Endothelial cell (in vitro differentiated cells): ENCODE measurements at regions not wholly inside any gene's neighbourhood (a gene's known extent, or its start where the extent isn't known, plus 50 kb on each side); places are given as distances from the start of the nearest gene placed in this dataset.

ENCODE experiments used
- DNase-seq: peaks from one replicate; pipeline ENCODE4 v3.0.0; 2021; ENCODE audit warnings: low spot score
- H3K27ac Mint-ChIP-seq: one replicate; pipeline ENCODE4 v1.8.0; 2021; ENCODE audit warnings: mixed read lengths, inconsistent platforms; ENCODE audit not compliant: unreplicated experiment
- H3K27me3 Mint-ChIP-seq: one replicate; pipeline ENCODE4 v1.8.0; 2021; ENCODE audit warnings: mild to moderate bottlenecking, moderate library complexity, mixed read lengths, inconsistent platforms; ENCODE audit not compliant: unreplicated experiment
- H3K36me3 Mint-ChIP-seq: one replicate; pipeline ENCODE4 v1.8.0; 2021; ENCODE audit warnings: mild to moderate bottlenecking, low read depth, mixed read lengths, inconsistent platforms; ENCODE audit not compliant: unreplicated experiment
- H3K4me1 Mint-ChIP-seq: one replicate; pipeline ENCODE4 v1.8.0; 2021; ENCODE audit warnings: mild to moderate bottlenecking, mixed read lengths, inconsistent platforms; ENCODE audit not compliant: unreplicated experiment
- H3K4me3 Mint-ChIP-seq: one replicate; pipeline ENCODE4 v1.8.0; 2021; ENCODE audit warnings: mild to moderate bottlenecking, mixed read lengths, inconsistent platforms; ENCODE audit not compliant: unreplicated experiment
- H3K9me3 Mint-ChIP-seq: one replicate; pipeline ENCODE4 v1.8.0; 2021; ENCODE audit warnings: mixed read lengths, inconsistent platforms; ENCODE audit not compliant: unreplicated experiment
- TF ChIP-seq, protein P1 (sequence below): fragments of 200-600 bp; sonication (generic); IDR thresholded peaks from one replicate; pipeline ENCODE4 v1.5.0; 2021; ENCODE audit warnings: antibody characterized with exemption; ENCODE audit not compliant: unreplicated experiment

DNA sequence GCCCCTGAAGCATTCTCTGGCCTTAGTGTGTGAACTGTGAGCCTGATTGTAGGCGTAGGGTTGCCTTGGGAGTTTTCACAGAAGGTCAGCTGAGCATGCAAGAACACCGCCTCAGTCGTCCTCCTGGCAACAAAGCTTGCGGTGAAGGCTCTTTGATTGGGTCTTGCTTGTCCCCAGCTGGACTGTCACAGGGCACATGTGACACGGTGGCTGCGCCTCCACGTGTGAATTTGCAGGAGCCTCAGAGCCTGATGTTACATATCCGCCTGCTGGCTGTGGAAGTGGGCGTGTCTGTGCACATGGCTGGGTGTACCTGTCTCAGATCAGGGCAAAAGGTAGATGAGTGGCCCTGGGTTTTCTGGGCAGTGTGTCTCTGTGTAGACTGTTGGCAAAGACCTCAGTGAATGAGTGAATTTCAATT, 228.7 kb downstream of the HAUS1 start:
- TF ChIP-seq, protein P1, sequence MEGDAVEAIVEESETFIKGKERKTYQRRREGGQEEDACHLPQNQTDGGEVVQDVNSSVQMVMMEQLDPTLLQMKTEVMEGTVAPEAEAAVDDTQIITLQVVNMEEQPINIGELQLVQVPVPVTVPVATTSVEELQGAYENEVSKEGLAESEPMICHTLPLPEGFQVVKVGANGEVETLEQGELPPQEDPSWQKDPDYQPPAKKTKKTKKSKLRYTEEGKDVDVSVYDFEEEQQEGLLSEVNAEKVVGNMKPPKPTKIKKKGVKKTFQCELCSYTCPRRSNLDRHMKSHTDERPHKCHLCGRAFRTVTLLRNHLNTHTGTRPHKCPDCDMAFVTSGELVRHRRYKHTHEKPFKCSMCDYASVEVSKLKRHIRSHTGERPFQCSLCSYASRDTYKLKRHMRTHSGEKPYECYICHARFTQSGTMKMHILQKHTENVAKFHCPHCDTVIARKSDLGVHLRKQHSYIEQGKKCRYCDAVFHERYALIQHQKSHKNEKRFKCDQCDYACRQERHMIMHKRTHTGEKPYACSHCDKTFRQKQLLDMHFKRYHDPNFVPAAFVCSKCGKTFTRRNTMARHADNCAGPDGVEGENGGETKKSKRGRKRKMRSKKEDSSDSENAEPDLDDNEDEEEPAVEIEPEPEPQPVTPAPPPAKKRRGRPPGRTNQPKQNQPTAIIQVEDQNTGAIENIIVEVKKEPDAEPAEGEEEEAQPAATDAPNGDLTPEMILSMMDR, result no peak
- Mint-ChIP-seq H3K4me3 (peak overlapping the region; percentile 82), H3K27me3 (peaks cover 11% of the 10 kb centered on the region), H3K27ac (no peak overlapping the region), H3K4me1 (peaks cover 26% of the 10 kb centered on the region), H3K9me3 (no peaks in the 10 kb centered on the region), H3K36me3 (peaks cover 5% of the 10 kb centered on the region)
- DNase-seq, result no peak

DNA sequence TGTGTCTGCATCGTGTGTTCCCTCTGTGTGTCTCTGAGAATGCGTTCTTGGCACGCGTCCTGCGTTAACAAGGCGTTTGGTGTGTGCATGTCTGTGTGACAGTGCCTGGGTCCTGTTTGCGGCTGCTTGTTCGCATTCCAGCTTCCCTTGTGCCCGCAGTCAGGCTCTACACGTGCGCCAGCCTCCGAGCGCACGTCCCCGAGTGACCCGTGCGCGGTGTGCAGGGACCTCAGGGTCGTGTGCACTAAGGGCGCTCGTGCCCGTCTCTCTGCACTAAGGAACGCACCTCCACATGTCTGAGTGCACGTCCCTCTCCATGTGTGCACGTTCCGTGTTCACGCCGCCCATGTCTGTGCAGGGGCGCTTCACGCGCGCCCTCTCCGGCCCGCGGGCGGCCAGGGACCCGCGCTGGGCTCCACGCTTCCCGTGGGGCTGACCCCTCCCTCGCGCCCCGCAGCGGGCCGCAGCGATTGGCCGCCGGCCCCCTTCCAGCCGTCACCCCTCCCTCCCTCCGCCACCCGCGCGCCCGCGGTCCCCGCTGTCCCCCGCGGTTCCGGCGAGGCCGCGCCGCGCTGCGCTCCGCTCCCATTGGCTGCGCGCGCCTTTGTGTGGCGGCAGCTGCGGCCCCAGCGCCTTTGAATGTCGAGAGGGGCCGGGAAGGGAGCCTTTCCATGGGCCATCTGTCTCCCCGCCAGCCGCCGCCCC, 229.4 kb downstream of the HAUS1 start:
- Mint-ChIP-seq H3K4me3 (peak overlapping the region; percentile 82), H3K36me3 (peaks cover 5% of the 10 kb centered on the region), H3K27me3 (peaks cover 11% of the 10 kb centered on the region), H3K27ac (no peak overlapping the region), H3K9me3 (no peaks in the 10 kb centered on the region), H3K4me1 (peaks cover 31% of the 10 kb centered on the region)
- TF ChIP-seq, protein P1, result no peak
- peak; percentile 18 for DNase-seq

DNA sequence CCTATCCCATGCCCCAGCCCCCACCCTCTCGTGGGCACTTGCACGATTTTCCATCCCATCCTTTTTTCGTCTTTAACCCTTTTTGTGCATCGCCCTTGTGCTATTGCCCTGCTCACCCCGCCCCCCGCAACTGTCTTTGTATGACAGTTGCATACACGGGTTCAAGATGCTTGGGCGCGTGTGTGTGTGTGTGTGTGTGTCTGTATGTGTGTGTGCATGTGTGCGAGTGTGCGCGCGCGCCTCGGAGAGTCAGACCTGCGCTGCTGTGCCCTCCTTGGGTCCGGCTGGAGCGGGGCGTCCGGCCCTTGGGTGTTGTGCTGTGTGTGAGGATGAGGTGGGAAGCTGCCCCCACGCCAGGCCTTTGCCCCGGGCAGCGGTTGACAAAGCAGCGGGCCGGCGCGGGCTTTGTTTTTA, 230.7 kb downstream of the HAUS1 start:
- DNase-seq, result peak; percentile 15
- Mint-ChIP-seq H3K27ac (peak overlapping the region; percentile 68), H3K9me3 (no peaks in the 10 kb centered on the region), H3K36me3 (peaks cover 5% of the 10 kb centered on the region), H3K4me3 (peak overlapping the region; percentile 96), H3K4me1 (peaks cover 36% of the 10 kb centered on the region), H3K27me3 (peaks cover 11% of the 10 kb centered on the region)
- TF ChIP-seq, protein P1, result no peak

DNA sequence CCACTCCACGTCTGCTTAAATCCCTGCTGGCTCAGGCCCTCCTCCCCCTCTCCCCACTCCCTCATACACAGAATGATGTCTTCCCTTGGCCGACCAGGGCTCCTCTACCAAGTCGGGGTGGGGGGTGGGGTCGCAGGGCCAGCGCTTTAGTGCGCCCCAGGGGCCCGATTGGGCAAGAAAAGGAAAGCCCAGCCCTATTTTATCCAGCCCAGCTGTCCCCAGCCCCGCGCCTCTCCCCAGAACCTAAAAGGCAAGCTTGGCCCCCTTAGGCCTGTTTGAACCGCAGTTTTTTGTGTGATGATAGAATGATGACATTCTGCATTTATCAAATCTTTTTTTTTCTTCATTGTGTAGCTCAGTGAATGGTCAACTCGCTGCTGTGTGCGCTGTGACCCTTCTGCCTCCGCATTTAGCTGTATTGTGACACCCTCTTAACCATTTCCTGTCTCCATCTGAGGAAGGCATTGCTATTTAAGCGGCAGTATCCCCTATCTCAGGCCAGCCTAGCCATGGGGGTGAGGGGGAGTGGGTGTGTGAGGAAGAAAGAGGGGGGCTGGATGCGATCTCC, 231.4 kb downstream of the HAUS1 start:
- Mint-ChIP-seq H3K4me1 (peaks cover 36% of the 10 kb centered on the region), H3K27ac (no peak overlapping the region), H3K27me3 (peaks cover 11% of the 10 kb centered on the region)

More for the DNA sequence above, 231.4 kb downstream of the HAUS1 start:
- H3K36me3 Mint-ChIP-seq, result peaks cover 5% of the 10 kb centered on the region
- TF ChIP-seq, protein P1, result no peak
- H3K9me3 Mint-ChIP-seq, result no peaks in the 10 kb centered on the region
- peak overlapping the region; percentile 96 for H3K4me3 Mint-ChIP-seq
- DNase-seq, result no peak
